Aorta (tissue), 5 donors: ENCODE measurements at regions not wholly inside any gene's neighbourhood (a gene's known extent, or its start where the extent isn't known, plus 50 kb on each side); places are given as distances from the start of the nearest gene placed in this dataset.

Experiments
- ATAC-seq: fragments of 200-7000 bp; cut with Tn5 transposase; one replicate; pipeline ENCODE4 v1.9.1; 2022; ENCODE audit warnings: moderate library complexity; ENCODE audit not compliant: low FRiP score
- DNase-seq, 2 donors: peaks; one replicate each; pipeline ENCODE4 v3.0.0-alpha.2; 2020
- H3K27ac ChIP-seq, 2 donors: one replicate each; pipeline ENCODE4 v1.5.1; 2013; ENCODE audit warnings: low read length in 2 of 2, mild to moderate bottlenecking in 2 of 2, moderate library complexity in 2 of 2, control low read depth in 1 of 2, inconsistent platforms in 1 of 2, low read depth in 1 of 2
- H3K27me3 ChIP-seq, 2 donors: one replicate each; pipeline ENCODE4 v1.6.1; 2013; ENCODE audit warnings: control low read depth in 1 of 2, low read length in 1 of 2, mild to moderate bottlenecking in 1 of 2, moderate library complexity in 1 of 2; ENCODE audit not compliant: insufficient read depth in 2 of 2, control insufficient read depth in 1 of 2
- H3K36me3 ChIP-seq, 2 donors: one replicate each; pipeline ENCODE4 v1.6.1; 2013; ENCODE audit warnings: control low read depth in 1 of 2, low read length in 1 of 2, mild to moderate bottlenecking in 1 of 2; ENCODE audit not compliant: insufficient read depth in 2 of 2, control insufficient read depth in 1 of 2
- H3K4me1 ChIP-seq, 2 donors: one replicate each; pipeline ENCODE4 v1.6.1; 2013; ENCODE audit warnings: low read length in 2 of 2, control low read depth in 1 of 2, mild to moderate bottlenecking in 1 of 2, moderate library complexity in 1 of 2; ENCODE audit not compliant: insufficient read depth in 2 of 2, control insufficient read depth in 1 of 2
- H3K4me3 ChIP-seq, 2 donors: one replicate each; pipeline ENCODE4 v1.5.1; 2013; ENCODE audit warnings: low read length in 2 of 2, control low read depth in 1 of 2, mild to moderate bottlenecking in 1 of 2
- H3K9me3 ChIP-seq: one replicate; pipeline ENCODE4 v1.6.1; 2013; ENCODE audit warnings: mild to moderate bottlenecking, low read length; ENCODE audit not compliant: control insufficient read depth
- WGBS, 2 donors: extraction: QIAGEN DNeasy Blood & Tissue Kit; methylation state at CpG; one replicate each; pipeline ENCODE4 v1.1.7; 2013; 5-methylcytosine and 5-hydroxymethylcytosine counted together
- intact Hi-C, 2 donors: fragments of 100-400 bp; cut with DNase I; formaldehyde crosslinking; loops; one replicate each; pipeline versions ENCODE4 v1.14.2 to v1.15.0; 2022
- donor health status: healthy with polysubstance abuse.
- donor health status: Bipolar disorder and iron deficiency.
- donor health status: DM: no; HTN: no; CAD: no.
- donor health status: DM: no; HTN: no; CAD: no.
- donor health status: DM: yes; HTN: yes; CAD: no.

DNA sequence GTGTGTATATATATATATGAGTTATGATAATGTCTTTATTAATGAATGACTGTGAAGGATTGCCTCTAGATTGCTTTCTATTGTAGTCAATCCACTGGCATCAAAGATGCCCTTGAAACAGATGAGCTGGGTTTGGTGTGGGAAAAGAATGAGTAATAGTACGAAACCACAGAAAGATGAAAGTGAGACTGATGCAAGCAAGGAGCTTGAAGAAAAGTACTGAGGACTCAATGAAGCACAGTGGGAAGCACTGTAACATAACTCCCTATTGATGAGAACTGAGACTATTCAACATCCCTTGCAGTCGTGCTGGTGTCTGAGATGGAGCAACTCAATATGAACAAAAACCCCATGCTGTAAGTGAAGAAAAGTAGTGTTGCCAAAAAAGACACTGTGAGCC, 1794.2 kb downstream of the SLITRK5 start:
- WGBS, 2 donors: 79 to 80% methylated on average over 2 of the region's 2 CpGs
- H3K4me3 ChIP-seq: no peak overlapping the region
- H3K27me3 ChIP-seq: no peaks in the 10 kb centered on the region
- intact Hi-C loops: no loop called here
- no peaks in the 10 kb centered on the region for H3K4me1 ChIP-seq
- H3K36me3 ChIP-seq: no peaks in the 10 kb centered on the region
- DNase-seq: no peak
- no peaks in the 10 kb centered on the region for H3K9me3 ChIP-seq
- no peak for ATAC-seq
- no peak overlapping the region for H3K27ac ChIP-seq

DNA sequence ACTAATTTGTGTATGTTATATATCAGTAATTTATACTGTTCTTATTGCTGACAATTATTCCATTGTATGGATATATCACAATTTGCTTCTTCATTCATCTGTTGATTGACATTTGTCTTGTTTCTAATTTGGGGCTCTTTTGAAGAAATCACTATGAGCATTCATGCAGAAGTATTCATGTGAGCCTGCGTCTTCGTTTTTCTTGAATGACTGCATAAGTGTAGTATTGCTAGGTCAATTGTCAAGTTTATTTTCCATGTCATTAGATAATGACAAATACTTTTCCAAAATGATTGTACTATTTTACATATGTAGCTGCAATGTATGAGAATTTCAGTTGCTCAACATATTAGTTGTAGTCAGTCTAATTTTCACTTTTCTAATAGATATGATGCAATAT, 1796.9 kb downstream of the SLITRK5 start:
- DNase-seq: no peak
- Histone ChIP-seq H3K9me3 (no peaks in the 10 kb centered on the region), H3K36me3 (no peaks in the 10 kb centered on the region), H3K27ac (no peak overlapping the region), H3K27me3 (no peaks in the 10 kb centered on the region), H3K4me1 (no peaks in the 10 kb centered on the region), H3K4me3 (no peak overlapping the region)
- no peak for ATAC-seq
- 60 to 67% methylated on average over 2 of the region's 2 CpGs for WGBS, 2 donors
- intact Hi-C loops: no loop called here

DNA sequence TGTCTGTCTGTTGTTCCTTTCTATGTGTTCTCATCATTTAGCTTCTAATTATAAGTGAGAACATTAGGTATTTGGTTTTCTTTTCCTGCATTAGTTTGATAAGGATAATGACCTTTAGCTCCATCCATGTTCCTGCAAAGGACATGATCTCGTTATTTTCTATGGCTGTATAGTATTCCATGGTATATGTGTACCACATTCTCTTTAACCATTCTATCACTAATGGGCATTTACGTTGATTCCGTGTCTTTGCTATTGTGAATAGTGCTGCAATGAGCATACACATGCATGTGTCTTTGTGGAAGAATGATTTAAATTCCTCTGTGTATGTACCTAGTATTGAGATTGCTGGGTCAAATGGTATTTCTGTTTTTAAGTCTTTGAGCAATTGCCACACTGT, 1799.7 kb downstream of the SLITRK5 start:
- intact Hi-C loops: no loop called here
- WGBS, 2 donors: 90 to 91% methylated on average over 3 of the region's 3 CpGs

DNA sequence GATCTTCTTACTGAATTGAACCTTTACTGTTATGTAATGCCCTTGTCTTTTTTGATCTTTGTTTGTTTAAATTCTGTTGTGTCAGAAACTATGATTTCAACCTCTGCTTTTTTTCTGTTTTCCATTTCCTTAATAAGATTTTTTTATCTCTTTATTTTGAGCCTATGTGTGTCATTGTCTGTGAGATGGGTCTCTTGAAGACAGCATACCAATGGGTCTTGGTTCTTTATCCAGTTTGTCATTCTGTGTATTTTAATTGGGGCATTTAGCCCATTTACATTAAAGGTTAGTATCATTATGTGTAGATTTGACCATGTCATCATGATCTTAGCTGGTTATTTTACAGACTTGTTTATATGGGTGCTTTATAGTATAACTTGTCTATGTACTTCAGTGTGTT, 1803.3 kb downstream of the SLITRK5 start:
- ATAC-seq (no peak), DNase-seq (no peak)
- no peaks in the 10 kb centered on the region for H3K27me3 ChIP-seq
- no peaks in the 10 kb centered on the region for H3K4me1 ChIP-seq
- peaks cover 2% of the 10 kb centered on the region for H3K9me3 ChIP-seq
- H3K4me3 ChIP-seq: no peak overlapping the region
- no peak overlapping the region for H3K27ac ChIP-seq
- H3K36me3 ChIP-seq: no peaks in the 10 kb centered on the region
- intact Hi-C loops: no loop called here

More for the DNA sequence above, 1799.7 kb downstream of the SLITRK5 start:
- H3K36me3 ChIP-seq: no peaks in the 10 kb centered on the region
- no peak for DNase-seq
- no peaks in the 10 kb centered on the region for H3K4me1 ChIP-seq
- no peak overlapping the region for H3K27ac ChIP-seq
- ATAC-seq: no peak
- no peaks in the 10 kb centered on the region for H3K27me3 ChIP-seq
- no peak overlapping the region for H3K4me3 ChIP-seq
- no peaks in the 10 kb centered on the region for H3K9me3 ChIP-seq

DNA sequence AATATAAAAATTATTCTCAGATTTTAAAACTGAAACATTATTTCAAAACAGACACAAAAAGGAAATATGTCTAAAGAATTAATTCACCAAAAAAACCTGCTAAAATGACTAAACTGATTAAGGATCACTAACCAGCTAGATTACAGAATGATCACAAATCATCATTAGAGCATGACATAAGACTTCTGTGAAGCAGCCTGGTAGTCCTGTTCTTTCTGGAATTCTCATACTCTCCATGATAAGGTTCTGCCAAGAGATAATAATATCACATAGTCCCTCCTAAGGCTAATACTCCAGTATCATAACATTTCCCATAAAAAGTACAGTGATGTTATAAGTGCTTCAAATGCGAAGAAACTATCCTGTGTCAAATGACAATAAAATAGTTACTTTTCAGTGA, 1814.9 kb downstream of the SLITRK5 start:
- WGBS, 2 donors: 65 to 73% methylated on average over 1 of the region's 1 CpG
- intact Hi-C loops: no loop called here
- H3K4me1 ChIP-seq: no peaks in the 10 kb centered on the region
- DNase-seq (no peak), ATAC-seq (no peak)
- no peak overlapping the region for H3K27ac ChIP-seq
- no peaks in the 10 kb centered on the region for H3K36me3 ChIP-seq
- H3K27me3 ChIP-seq: no peaks in the 10 kb centered on the region
- no peak overlapping the region for H3K4me3 ChIP-seq
- no peaks in the 10 kb centered on the region for H3K9me3 ChIP-seq

DNA sequence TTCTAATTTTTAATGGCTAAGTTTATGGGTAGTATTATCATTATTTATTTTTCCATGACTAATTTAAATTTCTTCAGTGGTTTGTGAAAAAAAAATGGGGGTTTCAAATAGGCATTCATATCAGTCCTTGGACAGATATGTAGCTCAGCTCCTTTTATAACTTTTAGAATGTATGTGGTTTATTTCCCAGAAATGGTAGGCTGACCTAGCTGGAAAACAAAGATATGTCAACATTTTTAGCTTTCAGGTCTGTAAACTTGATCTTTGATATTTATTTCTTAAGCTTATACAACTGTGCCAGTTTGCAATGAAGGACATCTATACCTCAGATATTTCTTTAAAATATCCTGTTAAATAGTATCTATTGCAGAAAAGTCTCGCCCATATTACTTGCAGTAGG, 1815.5 kb downstream of the SLITRK5 start:
- 77 to 88% methylated on average over 1 of the region's 1 CpG for WGBS, 2 donors
- Histone ChIP-seq H3K4me1 (no peaks in the 10 kb centered on the region), H3K36me3 (no peaks in the 10 kb centered on the region), H3K27me3 (no peaks in the 10 kb centered on the region), H3K27ac (no peak overlapping the region), H3K4me3 (no peak overlapping the region), H3K9me3 (no peaks in the 10 kb centered on the region)
- DNase-seq: no peak
- ATAC-seq: no peak
- intact Hi-C loops: no loop called here

DNA sequence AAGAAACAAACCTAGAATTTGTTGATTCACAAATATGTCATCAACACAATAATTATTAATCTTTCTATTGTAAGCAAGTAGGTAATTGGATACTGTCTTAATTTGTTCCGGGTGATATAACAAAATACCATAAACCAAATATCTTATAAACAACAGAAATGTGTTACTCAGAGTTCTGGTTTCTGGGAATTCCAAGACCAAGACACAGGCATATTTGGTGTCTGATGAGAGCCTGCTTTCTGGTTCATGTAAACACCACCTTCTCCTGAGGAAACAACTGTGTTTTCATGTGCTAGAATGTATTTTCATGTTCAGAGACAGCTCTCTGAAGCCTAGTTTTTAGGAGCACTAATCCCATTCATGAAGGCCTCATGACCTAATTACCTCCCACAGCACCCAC, 1819.5 kb downstream of the SLITRK5 start:
- Histone ChIP-seq H3K9me3 (peaks cover 3% of the 10 kb centered on the region), H3K27ac (no peak overlapping the region), H3K27me3 (no peaks in the 10 kb centered on the region), H3K36me3 (no peaks in the 10 kb centered on the region), H3K4me3 (no peak overlapping the region), H3K4me1 (no peaks in the 10 kb centered on the region)
- no peak for ATAC-seq
- 91 to 93% methylated on average over 1 of the region's 1 CpG for WGBS, 2 donors
- intact Hi-C loops: no loop called here
- no peak for DNase-seq

DNA sequence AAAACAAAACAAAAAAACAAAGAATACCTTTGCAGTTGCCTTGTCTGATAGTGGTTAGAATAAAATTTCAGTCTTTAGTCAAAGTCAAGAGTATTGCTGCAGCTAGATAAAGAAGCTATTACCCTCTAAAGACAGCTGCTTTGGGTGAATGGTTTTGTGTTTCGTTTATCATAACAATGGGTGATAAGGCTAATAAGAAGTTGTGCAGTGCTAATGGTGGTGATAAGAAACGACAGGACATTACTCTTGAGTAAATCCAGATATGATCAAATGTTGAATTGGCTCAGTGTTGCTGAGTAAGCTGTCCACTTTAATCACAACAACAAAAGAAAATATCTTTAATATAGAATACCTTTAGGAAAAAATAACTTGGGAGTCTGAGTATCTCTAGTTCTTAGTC, 1825.3 kb downstream of the SLITRK5 start:
- H3K27ac ChIP-seq: no peak overlapping the region
- no peak overlapping the region for H3K4me3 ChIP-seq
- H3K9me3 ChIP-seq: peaks cover 3% of the 10 kb centered on the region
- H3K27me3 ChIP-seq: no peaks in the 10 kb centered on the region
- no peaks in the 10 kb centered on the region for H3K4me1 ChIP-seq
- H3K36me3 ChIP-seq: no peaks in the 10 kb centered on the region
- WGBS, 2 donors: 24 to 40% methylated on average over 2 of the region's 2 CpGs
- intact Hi-C loops: no loop called here
- ATAC-seq (no peak), DNase-seq (no peak)

DNA sequence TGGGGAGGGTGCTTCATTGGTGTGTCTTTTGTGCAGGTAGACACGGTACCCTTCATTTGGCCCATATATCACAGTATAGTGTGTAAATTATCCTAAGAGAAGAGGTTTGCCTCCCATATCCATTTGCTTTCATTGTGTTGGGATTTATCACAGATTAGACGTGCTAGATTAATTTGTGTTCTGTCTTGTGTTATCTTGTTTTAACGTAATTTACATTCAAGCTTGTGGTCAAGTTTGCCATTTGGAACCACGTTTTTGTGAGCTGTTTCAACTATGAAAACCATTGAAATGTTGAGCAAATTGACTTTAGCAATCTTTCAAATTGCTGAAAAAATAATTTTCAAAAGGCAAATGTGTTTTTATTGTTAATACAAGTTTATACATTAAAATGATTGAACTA, 1826.5 kb downstream of the SLITRK5 start:
- Histone ChIP-seq H3K27ac (no peak overlapping the region), H3K27me3 (no peaks in the 10 kb centered on the region), H3K9me3 (no peaks in the 10 kb centered on the region), H3K4me1 (no peaks in the 10 kb centered on the region), H3K4me3 (no peak overlapping the region), H3K36me3 (no peaks in the 10 kb centered on the region)
- intact Hi-C loops: no loop called here
- 53 to 58% methylated on average over 4 of the region's 4 CpGs for WGBS, 2 donors
- DNase-seq (no peak), ATAC-seq (no peak)
